ENCODE measurements at regions not wholly inside any gene's neighbourhood (a gene's known extent, or its start where the extent isn't known, plus 50 kb on each side); places are given as distances from the start of the nearest gene placed in this dataset.

DNA sequence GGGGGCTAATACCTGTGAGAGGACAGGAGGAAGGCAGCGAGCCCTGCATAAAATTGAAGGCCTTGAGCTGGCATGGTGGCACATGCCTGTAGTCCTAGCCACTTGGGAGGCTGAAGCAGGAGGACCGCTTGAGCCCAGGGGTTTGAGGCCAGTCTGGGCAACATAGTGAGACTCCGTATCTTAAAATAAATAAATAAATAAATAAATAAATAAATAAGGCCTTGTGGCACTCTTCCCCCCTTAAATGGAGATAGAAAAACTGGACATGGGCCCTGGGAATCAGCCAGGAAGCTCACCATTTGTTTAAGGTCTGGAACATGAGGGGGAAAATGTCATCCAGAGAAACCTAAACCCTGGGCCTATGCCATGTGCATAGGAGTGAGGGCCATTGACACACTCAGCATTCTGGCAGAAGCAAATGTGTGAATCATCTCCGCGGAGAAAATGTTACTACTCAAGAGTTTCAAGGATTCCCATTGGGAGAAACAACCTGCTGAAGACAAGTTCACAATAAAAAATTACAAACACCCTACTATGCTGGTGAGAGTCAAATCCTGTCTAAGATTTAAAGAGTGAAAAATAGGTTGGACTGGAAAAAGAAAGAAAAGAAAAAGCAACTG, 51.9 kb upstream of the UBR2 start:
- no peak for TF ChIP-seq MAX (CRISPR knock-in tag; IDR thresholded peaks at IDR 0.05)
- TF ChIP-seq CTCF (IDR thresholded peaks at IDR 0.05 in 2 of 3, conservative IDR thresholded peaks at IDR 0.05 in 1 of 3; ENCODE audit: insufficient read depth in 2 of 3, low read depth in 1 of 3, low read length in 3 of 3), result no peak
- no peak for TF ChIP-seq FOXP1 (CRISPR knock-in tag; IDR thresholded peaks at IDR 0.05)
- TF ChIP-seq, protein P1, sequence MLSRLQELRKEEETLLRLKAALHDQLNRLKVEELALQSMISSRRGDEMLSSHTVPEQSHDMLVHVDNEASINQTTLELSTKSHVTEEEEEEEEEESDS (CRISPR knock-in tag; IDR thresholded peaks at IDR 0.05), result no peak
- no peak for TF ChIP-seq E2F6 (IDR thresholded peaks at IDR 0.05; ENCODE audit: borderline replicate concordance in 1 of 2, extremely low read depth in 1 of 2, insufficient read depth in 1 of 2, insufficient read length in 1 of 2, low read depth in 1 of 2, low read length in 1 of 2, poor library complexity in 1 of 2, severe bottlenecking in 1 of 2)
- TF ChIP-seq HDAC2 (IDR thresholded peaks at IDR 0.05), result no peak
- no peak for TF ChIP-seq POU5F1 (IDR thresholded peaks at IDR 0.05; ENCODE audit: borderline replicate concordance, low read depth, low read length, partially characterized antibody)
- TF ChIP-seq NFE2L1 (tag; IDR thresholded peaks at IDR 0.05; ENCODE audit: borderline replicate concordance, low read depth), result no peak
- TF ChIP-seq RB1 (IDR thresholded peaks at IDR 0.05; ENCODE audit: low read depth), result no peak
- no peak for TF ChIP-seq CEBPZ (IDR thresholded peaks at IDR 0.05; ENCODE audit: borderline replicate concordance, low read depth, low read length)
- TF ChIP-seq GABPA (tag; conservative IDR thresholded peaks at IDR 0.05; ENCODE audit: low read depth), result no peak
- TF ChIP-seq, protein P2, sequence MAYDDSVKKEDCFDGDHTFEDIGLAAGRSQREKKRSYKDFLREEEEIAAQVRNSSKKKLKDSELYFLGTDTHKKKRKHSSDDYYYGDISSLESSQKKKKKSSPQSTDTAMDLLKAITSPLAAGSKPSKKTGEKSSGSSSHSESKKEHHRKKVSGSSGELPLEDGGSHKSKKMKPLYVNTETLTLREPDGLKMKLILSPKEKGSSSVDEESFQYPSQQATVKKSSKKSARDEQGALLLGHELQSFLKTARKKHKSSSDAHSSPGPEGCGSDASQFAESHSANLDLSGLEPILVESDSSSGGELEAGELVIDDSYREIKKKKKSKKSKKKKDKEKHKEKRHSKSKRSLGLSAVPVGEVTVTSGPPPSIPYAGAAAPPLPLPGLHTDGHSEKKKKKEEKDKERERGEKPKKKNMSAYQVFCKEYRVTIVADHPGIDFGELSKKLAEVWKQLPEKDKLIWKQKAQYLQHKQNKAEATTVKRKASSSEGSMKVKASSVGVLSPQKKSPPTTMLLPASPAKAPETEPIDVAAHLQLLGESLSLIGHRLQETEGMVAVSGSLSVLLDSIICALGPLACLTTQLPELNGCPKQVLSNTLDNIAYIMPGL (CRISPR knock-in tag; IDR thresholded peaks at IDR 0.05), result no peak
- TF ChIP-seq ZFX (CRISPR knock-in tag; IDR thresholded peaks at IDR 0.05), result no peak

All from K562 (cell line).